ENCODE measurements at regions not wholly inside any gene's neighbourhood (a gene's known extent, or its start where the extent isn't known, plus 50 kb on each side); places are given as distances from the start of the nearest gene placed in this dataset.

- Mint-ChIP-seq H3K4me1 (no peaks in the 10 kb centered on the region), H3K36me3 (no peaks in the 10 kb centered on the region), H3K4me3 (no peak overlapping the region), H3K27me3 (peaks cover 0 to 32% (median 18%) of the 10 kb centered on the region in 5 donors), H3K9me3 (no peaks in the 10 kb centered on the region), H3K27ac (no peak overlapping the region)
- CTCF ChIA-PET = no interaction called here
- Histone ChIP-seq H3K4me1 (ENCODE audit: control insufficient read depth in 2 of 2, insufficient read depth in 2 of 2, low read length in 2 of 2) (no peaks in the 10 kb centered on the region), H3K27me3 (ENCODE audit: control insufficient read depth in 2 of 2, insufficient read depth in 2 of 2, low read length in 2 of 2) (no peaks in the 10 kb centered on the region), H3K4me3 (ENCODE audit: low read length) (no peak overlapping the region), H3K36me3 (ENCODE audit: control insufficient read depth in 2 of 3, insufficient read depth in 3 of 3, low read length in 3 of 3) (no peaks in the 10 kb centered on the region), H3K27ac (ENCODE audit: low read depth, low read length) (no peak overlapping the region), H3K9me3 (ENCODE audit: control insufficient read depth in 2 of 3, low read length in 3 of 3) (no peaks in the 10 kb centered on the region)
- DNase-seq (no peak), ATAC-seq (no peak)
- intact Hi-C loops (cut with micrococcal nuclease) = no loop called here
- POLR2A ChIA-PET = no interaction called here
Observed at GRCh38 chr2:118479020-118479419, 368.4 kb downstream of the EN1 start.

GRCh38 chr2:118477111-118477862 is 370.2 kb downstream of the EN1 start:
- no peak overlapping the region for H3K4me3 ChIP-seq (ENCODE audit: low read length)
- H3K4me3 Mint-ChIP-seq = no peak overlapping the region

DNA sequence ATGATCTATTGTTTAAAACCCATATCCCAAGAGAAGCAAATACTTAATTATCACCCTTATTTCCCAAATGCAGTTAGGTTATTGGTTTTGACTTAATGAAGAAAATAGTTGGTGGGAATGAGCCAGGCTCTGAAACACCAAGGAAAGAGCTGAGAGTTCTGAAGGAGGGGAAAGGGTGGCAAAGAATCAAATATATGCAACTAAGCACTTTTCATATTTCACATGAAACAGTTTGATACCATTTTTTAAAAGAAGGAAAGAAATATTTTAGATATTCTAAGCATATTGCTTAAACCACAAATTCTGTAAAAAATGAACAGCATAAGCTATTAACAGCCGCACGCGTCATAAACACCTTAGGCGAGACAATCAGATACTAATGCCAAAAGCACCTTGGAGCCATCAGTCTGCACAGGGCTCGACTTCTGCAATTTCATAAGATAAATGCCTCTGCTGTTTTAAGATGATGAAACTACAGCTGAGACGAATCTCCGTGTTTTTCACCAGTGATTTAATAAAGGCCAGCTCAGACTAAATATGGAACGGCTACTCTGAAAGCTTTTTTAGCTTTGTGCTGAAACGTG is 371.7 kb downstream of the EN1 start:
- no peaks in the 10 kb centered on the region for H3K27me3 ChIP-seq (ENCODE audit: control insufficient read depth in 2 of 2, insufficient read depth in 2 of 2, low read length in 2 of 2)
- intact Hi-C loops (cut with micrococcal nuclease) = no loop called here
- H3K4me1 Mint-ChIP-seq = no peaks in the 10 kb centered on the region
- no peak overlapping the region for H3K27ac ChIP-seq (ENCODE audit: low read depth, low read length)
- no peaks in the 10 kb centered on the region for H3K9me3 Mint-ChIP-seq
- H3K36me3 Mint-ChIP-seq = no peaks in the 10 kb centered on the region
- POLR2A ChIA-PET = no interaction called here
- DNase-seq (no peak), ATAC-seq (no peak)
- no peak overlapping the region for H3K4me3 ChIP-seq (ENCODE audit: low read length)
- H3K27ac Mint-ChIP-seq = no peak overlapping the region
- H3K4me1 ChIP-seq (ENCODE audit: control insufficient read depth in 2 of 2, insufficient read depth in 2 of 2, low read length in 2 of 2) = no peaks in the 10 kb centered on the region
- CTCF ChIA-PET = no interaction called here
- no peak overlapping the region for H3K4me3 Mint-ChIP-seq
- H3K9me3 ChIP-seq (ENCODE audit: control insufficient read depth in 2 of 3, low read length in 3 of 3) = no peaks in the 10 kb centered on the region
- no peaks in the 10 kb centered on the region for H3K36me3 ChIP-seq (ENCODE audit: control insufficient read depth in 2 of 3, insufficient read depth in 3 of 3, low read length in 3 of 3)
- peaks cover 0 to 34% (median 18%) of the 10 kb centered on the region in 5 donors for H3K27me3 Mint-ChIP-seq

More at GRCh38 chr2:118477111-118477862, 370.2 kb downstream of the EN1 start:
- ATAC-seq = no peak
- Histone ChIP-seq H3K4me1 (ENCODE audit: control insufficient read depth in 2 of 2, insufficient read depth in 2 of 2, low read length in 2 of 2) (no peaks in the 10 kb centered on the region), H3K27me3 (ENCODE audit: control insufficient read depth in 2 of 2, insufficient read depth in 2 of 2, low read length in 2 of 2) (no peaks in the 10 kb centered on the region), H3K9me3 (ENCODE audit: control insufficient read depth in 2 of 3, low read length in 3 of 3) (no peaks in the 10 kb centered on the region), H3K27ac (ENCODE audit: low read depth, low read length) (no peak overlapping the region), H3K36me3 (ENCODE audit: control insufficient read depth in 2 of 3, insufficient read depth in 3 of 3, low read length in 3 of 3) (no peaks in the 10 kb centered on the region)
- Mint-ChIP-seq H3K4me1 (no peaks in the 10 kb centered on the region), H3K27me3 (peaks cover 0 to 32% (median 18%) of the 10 kb centered on the region in 5 donors), H3K36me3 (no peaks in the 10 kb centered on the region), H3K9me3 (no peaks in the 10 kb centered on the region), H3K27ac (no peak overlapping the region)
- ChIA-PET CTCF (no interaction called here), POLR2A (no interaction called here)
- intact Hi-C loops (cut with micrococcal nuclease) = no loop called here
- no peak for DNase-seq

DNA sequence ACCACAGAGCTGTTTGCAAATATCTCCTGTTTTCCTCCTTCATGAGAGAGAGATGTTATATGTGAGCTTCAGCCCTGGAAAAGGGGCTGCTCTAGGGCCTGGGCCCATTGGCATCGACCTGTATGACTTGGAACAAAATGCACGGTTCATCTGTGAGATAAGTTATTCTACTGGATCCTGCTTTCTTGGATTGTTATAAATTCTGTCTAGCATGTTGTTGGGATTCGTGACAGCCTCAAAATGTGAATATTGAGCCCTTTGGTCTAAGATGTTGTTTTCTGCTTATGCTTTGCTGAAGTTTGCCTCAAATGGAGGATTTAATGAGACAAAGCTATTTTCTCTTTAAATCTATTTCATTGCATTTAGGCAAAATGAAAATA is 372.9 kb downstream of the EN1 start:
- Histone ChIP-seq H3K9me3 (ENCODE audit: control insufficient read depth in 2 of 3, low read length in 3 of 3) (no peaks in the 10 kb centered on the region), H3K4me1 (ENCODE audit: control insufficient read depth in 2 of 2, insufficient read depth in 2 of 2, low read length in 2 of 2) (no peaks in the 10 kb centered on the region), H3K36me3 (ENCODE audit: control insufficient read depth in 2 of 3, insufficient read depth in 3 of 3, low read length in 3 of 3) (no peaks in the 10 kb centered on the region), H3K4me3 (ENCODE audit: low read length) (no peak overlapping the region), H3K27ac (ENCODE audit: low read depth, low read length) (no peak overlapping the region), H3K27me3 (ENCODE audit: control insufficient read depth in 2 of 2, insufficient read depth in 2 of 2, low read length in 2 of 2) (no peaks in the 10 kb centered on the region)
- no peak overlapping the region for H3K27ac Mint-ChIP-seq
- ChIA-PET CTCF (no interaction called here), POLR2A (no interaction called here)
- ATAC-seq = no peak
- intact Hi-C loops (cut with micrococcal nuclease) = no loop called here
- no peaks in the 10 kb centered on the region for H3K9me3 Mint-ChIP-seq
- no peaks in the 10 kb centered on the region for H3K4me1 Mint-ChIP-seq
- DNase-seq = no peak
- peaks cover 0 to 44% (median 21%) of the 10 kb centered on the region in 5 donors for H3K27me3 Mint-ChIP-seq
- no peaks in the 10 kb centered on the region for H3K36me3 Mint-ChIP-seq
- no peak overlapping the region for H3K4me3 Mint-ChIP-seq

DNA sequence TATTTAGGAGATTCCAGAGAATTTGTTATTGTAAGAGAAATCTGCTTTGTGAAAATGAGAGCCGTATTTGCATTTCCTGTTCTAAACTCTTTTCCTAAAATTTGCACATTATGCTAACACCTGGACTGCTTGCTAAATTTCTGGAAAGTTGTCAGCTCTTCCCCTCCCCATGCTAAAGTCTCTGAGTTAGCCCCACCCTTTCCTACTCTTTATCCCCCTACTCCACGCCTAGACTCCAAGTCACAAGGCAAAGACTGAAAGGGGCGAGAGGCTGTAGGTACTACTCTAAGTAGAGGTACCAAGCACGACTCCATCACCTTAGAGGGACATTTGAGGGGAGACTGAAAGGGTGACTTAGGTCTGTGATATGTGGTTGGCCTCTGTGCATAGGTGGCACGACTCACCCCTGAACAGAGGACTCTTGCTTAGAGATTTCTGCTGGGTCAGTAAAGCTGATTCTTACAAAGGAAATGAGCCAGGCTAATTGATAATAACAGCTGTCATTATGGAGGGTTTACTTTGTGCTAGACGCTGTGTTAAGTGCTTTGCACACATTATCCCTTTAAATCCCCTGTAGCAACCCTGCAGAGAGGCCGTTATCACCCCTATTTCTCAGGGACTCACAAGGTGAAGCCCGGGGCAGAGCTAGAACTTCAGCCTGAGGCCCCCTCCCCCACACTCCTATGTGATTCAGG is 373.5 kb downstream of the EN1 start:
- H3K27me3 ChIP-seq (ENCODE audit: control insufficient read depth in 2 of 2, insufficient read depth in 2 of 2, low read length in 2 of 2) = no peaks in the 10 kb centered on the region
- Mint-ChIP-seq H3K4me1 (no peaks in the 10 kb centered on the region), H3K27ac (no peak overlapping the region), H3K9me3 (no peaks in the 10 kb centered on the region), H3K4me3 (no peak overlapping the region), H3K27me3 (peaks cover 2 to 46% (median 26%) of the 10 kb centered on the region in 5 donors), H3K36me3 (no peaks in the 10 kb centered on the region)
- ATAC-seq (no peak), DNase-seq (no peak)
- no peak overlapping the region for H3K4me3 ChIP-seq (ENCODE audit: low read length)
- H3K9me3 ChIP-seq (ENCODE audit: control insufficient read depth in 2 of 3, low read length in 3 of 3) = no peaks in the 10 kb centered on the region
- ChIA-PET CTCF (no interaction called here), POLR2A (no interaction called here)
- no peaks in the 10 kb centered on the region for H3K4me1 ChIP-seq (ENCODE audit: control insufficient read depth in 2 of 2, insufficient read depth in 2 of 2, low read length in 2 of 2)
- H3K27ac ChIP-seq (ENCODE audit: low read depth, low read length) = no peak overlapping the region
- intact Hi-C loops (cut with micrococcal nuclease) = no loop called here
- H3K36me3 ChIP-seq (ENCODE audit: control insufficient read depth in 2 of 3, insufficient read depth in 3 of 3, low read length in 3 of 3) = no peaks in the 10 kb centered on the region

DNA sequence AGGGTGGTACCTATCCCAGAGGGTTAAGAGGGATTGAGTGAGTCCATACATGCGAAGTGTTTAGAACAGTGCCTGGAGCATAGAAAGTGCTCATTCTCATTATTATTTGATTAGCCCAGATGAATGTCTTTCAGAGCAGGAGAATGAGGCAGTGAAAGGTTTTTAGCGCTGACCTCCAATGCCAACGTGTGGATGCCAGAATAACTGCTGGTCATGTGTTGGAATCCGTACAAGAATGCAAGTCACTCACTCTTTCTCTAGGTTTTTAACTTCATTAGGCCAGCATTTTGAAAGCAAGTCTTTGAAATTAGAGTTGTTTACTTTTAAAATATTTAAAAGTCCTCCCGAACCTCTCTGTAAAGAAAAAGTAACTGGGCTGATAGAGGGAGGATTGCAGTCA is 374.2 kb downstream of the EN1 start:
- Histone ChIP-seq H3K27ac (ENCODE audit: low read depth, low read length) (no peak overlapping the region), H3K4me3 (ENCODE audit: low read length) (no peak overlapping the region), H3K4me1 (ENCODE audit: control insufficient read depth in 2 of 2, insufficient read depth in 2 of 2, low read length in 2 of 2) (no peaks in the 10 kb centered on the region), H3K9me3 (ENCODE audit: control insufficient read depth in 2 of 3, low read length in 3 of 3) (no peaks in the 10 kb centered on the region), H3K27me3 (ENCODE audit: control insufficient read depth in 2 of 2, insufficient read depth in 2 of 2, low read length in 2 of 2) (no peaks in the 10 kb centered on the region), H3K36me3 (ENCODE audit: control insufficient read depth in 2 of 3, insufficient read depth in 3 of 3, low read length in 3 of 3) (no peaks in the 10 kb centered on the region)
- no peak for DNase-seq
- Mint-ChIP-seq H3K4me1 (no peaks in the 10 kb centered on the region), H3K27ac (no peak overlapping the region), H3K27me3 (peaks cover 2 to 47% (median 29%) of the 10 kb centered on the region in 5 donors), H3K9me3 (no peaks in the 10 kb centered on the region), H3K36me3 (no peaks in the 10 kb centered on the region), H3K4me3 (no peak overlapping the region)
- ChIA-PET CTCF (no interaction called here), POLR2A (no interaction called here)
- no peak for ATAC-seq
- intact Hi-C loops (cut with micrococcal nuclease) = no loop called here

DNA sequence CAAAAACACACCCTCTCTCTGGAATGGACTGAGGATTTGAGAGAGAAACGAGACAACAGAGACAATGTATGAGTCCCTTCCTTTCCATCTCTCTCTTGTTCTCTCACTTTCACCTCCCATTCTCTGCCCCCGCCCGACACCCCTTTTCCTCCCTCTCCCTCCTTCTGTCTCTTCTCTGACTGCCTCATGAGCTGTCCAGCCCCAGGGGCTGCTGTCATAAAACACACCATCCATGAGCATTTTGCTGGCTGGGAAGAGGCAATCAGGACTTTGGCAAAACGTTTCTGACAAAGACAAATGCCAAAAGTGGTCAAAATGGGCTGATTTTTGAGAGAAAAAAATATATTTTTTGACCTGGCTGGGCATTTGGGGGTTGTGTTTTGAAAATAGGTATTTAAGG is 377.2 kb downstream of the EN1 start:
- Mint-ChIP-seq H3K27ac (no peak overlapping the region), H3K27me3 (peaks cover 2 to 45% (median 19%) of the 10 kb centered on the region in 5 donors), H3K36me3 (no peaks in the 10 kb centered on the region), H3K4me1 (no peaks in the 10 kb centered on the region), H3K4me3 (no peak overlapping the region), H3K9me3 (no peaks in the 10 kb centered on the region)
- Histone ChIP-seq H3K27me3 (ENCODE audit: control insufficient read depth in 2 of 2, insufficient read depth in 2 of 2, low read length in 2 of 2) (no peaks in the 10 kb centered on the region), H3K9me3 (ENCODE audit: control insufficient read depth in 2 of 3, low read length in 3 of 3) (no peaks in the 10 kb centered on the region), H3K4me1 (ENCODE audit: control insufficient read depth in 2 of 2, insufficient read depth in 2 of 2, low read length in 2 of 2) (no peaks in the 10 kb centered on the region), H3K27ac (ENCODE audit: low read depth, low read length) (no peak overlapping the region), H3K36me3 (ENCODE audit: control insufficient read depth in 2 of 3, insufficient read depth in 3 of 3, low read length in 3 of 3) (no peaks in the 10 kb centered on the region), H3K4me3 (ENCODE audit: low read length) (no peak overlapping the region)
- ChIA-PET CTCF (no interaction called here), POLR2A (no interaction called here)
- DNase-seq (no peak), ATAC-seq (no peak)
- intact Hi-C loops (cut with micrococcal nuclease) = no loop called here

All from naive thymus-derived CD4-positive, alpha-beta T cell (primary cell).